A673 (cell line): ENCODE measurements at regions not wholly inside any gene's neighbourhood (a gene's known extent, or its start where the extent isn't known, plus 50 kb on each side); places are given as distances from the start of the nearest gene placed in this dataset.

Source experiments
- CTCF ChIP-seq: fragments of 300-800, 200-600 bp; sonication (generic); conservative IDR thresholded peaks from 2 replicates; pipeline ENCODE4 v1.5.1; 2017; ENCODE audit warnings: low read depth, mild to moderate bottlenecking, antibody characterized with exemption, low read length, moderate library complexity, mixed read lengths
- EZH2 ChIP-seq: fragments of 200-600 bp; sonication (generic); IDR thresholded peaks from 2 replicates; pipeline ENCODE4 v1.6.1; 2017; ENCODE audit warnings: borderline replicate concordance, low read depth, mild to moderate bottlenecking, mixed read lengths, antibody characterized with exemption, low read length; ENCODE audit not compliant: poor library complexity, severe bottlenecking

GRCh38 chr3:82495655-82496054 is 734.2 kb upstream of the GBE1 start:
- TF ChIP-seq CTCF: no peak
- TF ChIP-seq EZH2: no peak
